Loucy (cell line): ENCODE measurements at regions not wholly inside any gene's neighbourhood (a gene's known extent, or its start where the extent isn't known, plus 50 kb on each side); places are given as distances from the start of the nearest gene placed in this dataset.

Experiments
- H2AFZ ChIP-seq: fragments of 200-600 bp; sonication (generic); 2 replicates; pipeline ENCODE4 v1.6.0; 2016; ENCODE audit warnings: antibody characterized with exemption, mild to moderate bottlenecking, low read length, moderate library complexity
- H3F3A ChIP-seq: fragments of 200-600 bp; 2 replicates; pipeline ENCODE4 v1.6.0; 2016; ENCODE audit warnings: antibody characterized with exemption, low read depth, mild to moderate bottlenecking
- H3K27me3 ChIP-seq: fragments of 200-600 bp; sonication (generic); 2 replicates; pipeline ENCODE4 v1.6.1; 2014; ENCODE audit warnings: low read length, mild to moderate bottlenecking; ENCODE audit not compliant: insufficient read depth, poor library complexity, severe bottlenecking
- H3K36me3 ChIP-seq: fragments of 200-600 bp; sonication (generic); 2 replicates; pipeline ENCODE4 v1.6.1; 2016; ENCODE audit warnings: low read length; ENCODE audit not compliant: insufficient read depth
- H3K4me1 ChIP-seq: fragments of 200-600 bp; sonication (generic); 2 replicates; pipeline ENCODE4 v1.5.1; 2014; ENCODE audit warnings: low read length, mild to moderate bottlenecking; ENCODE audit not compliant: insufficient read depth, poor library complexity, severe bottlenecking
- H3K4me2 ChIP-seq: fragments of 200-600 bp; sonication (generic); 2 replicates; pipeline ENCODE4 v1.6.0; 2014; ENCODE audit warnings: antibody characterized with exemption, low read length, low read depth, mild to moderate bottlenecking; ENCODE audit not compliant: poor library complexity, severe bottlenecking
- H3K4me3 ChIP-seq: fragments of 200-600 bp; sonication (generic); 2 replicates; pipeline ENCODE4 v1.5.1; 2014; ENCODE audit warnings: low read length, mild to moderate bottlenecking, mixed read lengths; ENCODE audit not compliant: poor library complexity, severe bottlenecking
- H3K79me2 ChIP-seq: fragments of 200-600 bp; sonication (generic); 2 replicates; pipeline ENCODE4 v1.6.1; 2014; ENCODE audit warnings: low read length; ENCODE audit not compliant: insufficient read depth
- H3K9ac ChIP-seq: fragments of 200-600 bp; sonication (generic); 2 replicates; pipeline ENCODE4 v1.6.0; 2014; ENCODE audit warnings: mild to moderate bottlenecking, low read depth, low read length, moderate library complexity; ENCODE audit not compliant: poor library complexity, severe bottlenecking
- H3K9me2 ChIP-seq: fragments of 200-600 bp; sonication (generic); replicated peaks from 2 replicates; pipeline ENCODE4 v1.6.1; 2016; ENCODE audit warnings: low read depth, low read length, mixed read lengths
- H3K9me3 ChIP-seq: fragments of 200-600 bp; sonication (generic); 2 replicates; pipeline ENCODE4 v1.6.1; 2014; ENCODE audit warnings: mild to moderate bottlenecking, antibody characterized with exemption, low read length, low read depth; ENCODE audit not compliant: insufficient read depth
- H4K20me1 ChIP-seq: fragments of 200-600 bp; sonication (generic); 2 replicates; pipeline ENCODE4 v1.6.0; 2014; ENCODE audit warnings: antibody characterized with exemption, low read length, mild to moderate bottlenecking; ENCODE audit not compliant: insufficient read depth, poor library complexity, severe bottlenecking
- CTCF ChIP-seq: fragments of 200-600 bp; sonication (generic); conservative IDR thresholded peaks from 2 replicates; pipeline ENCODE4 v1.5.1; 2014; ENCODE audit warnings: mild to moderate bottlenecking, antibody characterized with exemption, low read length
- EZH2phosphoT487 ChIP-seq: fragments of 200-600 bp; IDR thresholded peaks from 2 replicates; pipeline ENCODE4 v1.6.1; 2018; ENCODE audit warnings: antibody characterized with exemption, mild to moderate bottlenecking, moderate library complexity, borderline replicate concordance

GRCh38 chr15:79538527-79538926 lies 106.4 kb downstream of the MINAR1 start:
- no peaks in the 10 kb centered on the region for H4K20me1 ChIP-seq
- H3K4me2 ChIP-seq: no peak overlapping the region
- TF ChIP-seq EZH2phosphoT487: no peak
- no peak for TF ChIP-seq CTCF
- H3K9ac ChIP-seq: no peak overlapping the region
- H3F3A ChIP-seq: no peaks in the 10 kb centered on the region
- no peaks in the 10 kb centered on the region for H3K27me3 ChIP-seq
- H3K4me1 ChIP-seq: no peaks in the 10 kb centered on the region
- no peaks in the 10 kb centered on the region for H3K79me2 ChIP-seq
- no peak overlapping the region for H2AFZ ChIP-seq
- no peak overlapping the region for H3K4me3 ChIP-seq
- no peaks in the 10 kb centered on the region for H3K9me2 ChIP-seq
- H3K9me3 ChIP-seq: no peaks in the 10 kb centered on the region; the same call in 1 of the 2 replicates
- no peaks in the 10 kb centered on the region for H3K36me3 ChIP-seq

GRCh38 chr15:79539401-79539800 lies 107.3 kb downstream of the MINAR1 start:
- Histone ChIP-seq H3K9me3 (no peaks in the 10 kb centered on the region; the same call in 1 of the 2 replicates), H3K9ac (no peak overlapping the region), H3K4me3 (no peak overlapping the region), H3K79me2 (no peaks in the 10 kb centered on the region), H2AFZ (no peak overlapping the region), H3K4me2 (no peak overlapping the region), H3K9me2 (no peaks in the 10 kb centered on the region), H3K27me3 (no peaks in the 10 kb centered on the region), H3K36me3 (no peaks in the 10 kb centered on the region), H4K20me1 (no peaks in the 10 kb centered on the region), H3F3A (no peaks in the 10 kb centered on the region), H3K4me1 (no peaks in the 10 kb centered on the region)
- TF ChIP-seq CTCF: no peak
- TF ChIP-seq EZH2phosphoT487: no peak

GRCh38 chr15:79540551-79540950 lies 108.4 kb downstream of the MINAR1 start:
- no peaks in the 10 kb centered on the region for H3K4me1 ChIP-seq

More at GRCh38 chr15:79540551-79540950, 108.4 kb downstream of the MINAR1 start:
- no peak overlapping the region for H3K4me2 ChIP-seq
- no peak overlapping the region for H3K9ac ChIP-seq
- H3K79me2 ChIP-seq: no peaks in the 10 kb centered on the region
- H3K9me3 ChIP-seq: no peaks in the 10 kb centered on the region; the same call in 1 of the 2 replicates
- no peaks in the 10 kb centered on the region for H3F3A ChIP-seq
- no peak overlapping the region for H2AFZ ChIP-seq
- H3K27me3 ChIP-seq: no peaks in the 10 kb centered on the region
- H3K9me2 ChIP-seq: no peaks in the 10 kb centered on the region
- no peaks in the 10 kb centered on the region for H3K36me3 ChIP-seq
- peak; percentile 19; the same call in 1 of the 2 replicates for TF ChIP-seq CTCF
- no peak for TF ChIP-seq EZH2phosphoT487
- no peak overlapping the region for H3K4me3 ChIP-seq
- H4K20me1 ChIP-seq: no peaks in the 10 kb centered on the region
